ENCODE measurements at regions not wholly inside any gene's neighbourhood (a gene's known extent, or its start where the extent isn't known, plus 50 kb on each side); places are given as distances from the start of the nearest gene placed in this dataset.

GRCh38 chr13:74215420-74215819 is 81.2 kb upstream of the KLF12 start (continued):
- TF ChIP-seq ZNF746 (CRISPR knock-in tag; IDR thresholded peaks at IDR 0.05) (no peak), FOXM1 (CRISPR knock-in tag; IDR thresholded peaks at IDR 0.05) (no peak)

GRCh38 chr13:74214321-74214720 is 80.1 kb upstream of the KLF12 start:
- DNase-seq (ENCODE audit: low spot score) (no peak), ATAC-seq (no peak), FAIRE-seq (no peak)
- no peak overlapping the region for H3K4me3 ChIP-seq (replicated peaks in 1 of 3; ENCODE audit: insufficient read depth in 1 of 3, low read depth in 2 of 3, low read length in 3 of 3)
- in situ Hi-C loops (cut with HindIII; ENCODE audit: extremely low pct_ligation_motif_present, low pct_unique_long_range_greater_than_20kb), result no loop called here
- TF ChIP-seq MAFG (CRISPR knock-in tag; IDR thresholded peaks at IDR 0.05) (no peak), HES4 (CRISPR knock-in tag; IDR thresholded peaks at IDR 0.05; ENCODE audit: borderline replicate concordance) (no peak), ERF (CRISPR knock-in tag; IDR thresholded peaks at IDR 0.05) (no peak), HNF1B (CRISPR knock-in tag; IDR thresholded peaks at IDR 0.05) (no peak), CREBL2 (CRISPR knock-in tag; IDR thresholded peaks at IDR 0.05; ENCODE audit: borderline replicate concordance) (no peak), FIP1L1 (IDR thresholded peaks at IDR 0.05; ENCODE audit: borderline replicate concordance, insufficient read depth, low read depth, low read length) (no peak), THAP7 (CRISPR knock-in tag; IDR thresholded peaks at IDR 0.05) (no peak)
- 48% methylated on average over 5 of the region's 5 CpGs for WGBS (ENCODE audit: low lambda C conversion rate)
- POLR2A ChIA-PET, result no interaction called here
- H3K36me3 ChIP-seq (replicated peaks in 1 of 2; ENCODE audit: control insufficient read depth in 1 of 2, insufficient read depth in 2 of 2, low read length in 2 of 2), result no peaks in the 10 kb centered on the region
- no peak overlapping the region for H3K4me2 ChIP-seq (ENCODE audit: low read depth, low read length)
- intact Hi-C loops (cut with micrococcal nuclease; ENCODE audit: unreplicated experiment), result loop anchor here (10.0 kb wide), 1 partner anchor 460 kb away; no protein-coding TSS in a partner anchor
- BruUV-seq (replicated peaks), result no TSS peak
- CTCF ChIA-PET (ENCODE audit: low intra/inter-chr PET ratio, low total read pairs), result no interaction called here
- H3K27ac ChIP-seq (ENCODE audit: extremely low read length, insufficient read depth, low read length), result no peak overlapping the region
- no peaks in the 10 kb centered on the region for H3K4me1 ChIP-seq (ENCODE audit: insufficient read depth, low read length)
- H2AFZ ChIP-seq (ENCODE audit: low read length), result no peak overlapping the region
- H3K79me2 ChIP-seq (ENCODE audit: insufficient read depth, low read length), result no peaks in the 10 kb centered on the region
- no peak overlapping the region for H3K9ac ChIP-seq (ENCODE audit: insufficient read depth, low read depth, low read length)
- H4K20me1 ChIP-seq (ENCODE audit: insufficient read depth, low read length), result no peaks in the 10 kb centered on the region
- H3K9me3 ChIP-seq (ENCODE audit: low read length), result no peaks in the 10 kb centered on the region
- no peaks in the 10 kb centered on the region for H3K27me3 ChIP-seq (ENCODE audit: control insufficient read depth in 1 of 2, insufficient read depth in 2 of 2, low read length in 2 of 2)
